ENCODE measurements at regions not wholly inside any gene's neighbourhood (a gene's known extent, or its start where the extent isn't known, plus 50 kb on each side); places are given as distances from the start of the nearest gene placed in this dataset.

GRCh38 chr4:8688041-8688907, 95.7 kb downstream of the CPZ start:
- TF ChIP-seq ZFP30 (CRISPR knock-in tag; IDR thresholded peaks at IDR 0.05) (no peak), PATZ1 (CRISPR knock-in tag; IDR thresholded peaks at IDR 0.05; ENCODE audit: borderline replicate concordance) (no peak), ISL1 (CRISPR knock-in tag; IDR thresholded peaks at IDR 0.05) (no peak), POU6F1 (CRISPR knock-in tag; IDR thresholded peaks at IDR 0.05; ENCODE audit: borderline replicate concordance, low read depth) (no peak), ZNF70 (CRISPR knock-in tag; IDR thresholded peaks at IDR 0.05) (no peak), CREB5 (CRISPR knock-in tag; IDR thresholded peaks at IDR 0.05; ENCODE audit: low read depth) (no peak)
